H9 (cell line): ENCODE measurements at regions not wholly inside any gene's neighbourhood (a gene's known extent, or its start where the extent isn't known, plus 50 kb on each side); places are given as distances from the start of the nearest gene placed in this dataset.

Experiments used
- DNase-seq: peaks from one replicate; pipeline ENCODE4 v3.0.0-alpha.2; 2017
- H2AFZ ChIP-seq: one replicate; pipeline ENCODE4 v1.6.1; 2013; ENCODE audit warnings: mild to moderate bottlenecking, low read length, control low read depth, moderate library complexity
- H2AK5ac ChIP-seq: 2 replicates; pipeline ENCODE4 v1.6.1; 2013; ENCODE audit warnings: low read length, control low read depth, mixed read lengths; ENCODE audit not compliant: insufficient read length
- H2BK120ac ChIP-seq: one replicate; pipeline ENCODE4 v1.6.1; 2013; ENCODE audit warnings: low read depth, mild to moderate bottlenecking, low read length, control low read depth, inconsistent platforms; ENCODE audit not compliant: poor library complexity, severe bottlenecking
- H2BK12ac ChIP-seq: 2 replicates; pipeline ENCODE4 v1.6.1; 2013; ENCODE audit warnings: low read length, control low read depth, mixed read lengths, low read depth; ENCODE audit not compliant: insufficient read length
- H2BK15ac ChIP-seq: 2 replicates; pipeline ENCODE4 v1.6.1; 2013; ENCODE audit warnings: low read depth, low read length, control low read depth
- H2BK20ac ChIP-seq: one replicate; pipeline ENCODE4 v1.6.1; 2013; ENCODE audit warnings: low read depth, mild to moderate bottlenecking, low read length, control low read depth, inconsistent platforms; ENCODE audit not compliant: poor library complexity, severe bottlenecking
- H2BK5ac ChIP-seq: 2 replicates; pipeline ENCODE4 v1.6.1; 2013; ENCODE audit warnings: low read length, control low read depth, mixed read lengths; ENCODE audit not compliant: insufficient read length
- H3K14ac ChIP-seq: 2 replicates; pipeline ENCODE4 v1.6.1; 2013; ENCODE audit warnings: low read length, control low read depth; ENCODE audit not compliant: insufficient read depth
- H3K18ac ChIP-seq: 2 replicates; pipeline ENCODE4 v1.6.1; 2013; ENCODE audit warnings: low read depth, mild to moderate bottlenecking, mixed read lengths, low read length, control low read depth; ENCODE audit not compliant: insufficient read length
- H3K23ac ChIP-seq: 2 replicates; pipeline ENCODE4 v1.6.1; 2013; ENCODE audit warnings: low read length, control low read depth, mixed read lengths, low read depth; ENCODE audit not compliant: insufficient read length
- H3K23me2 ChIP-seq: 2 replicates; pipeline ENCODE4 v1.6.1; 2013; ENCODE audit warnings: low read depth, mild to moderate bottlenecking, mixed read lengths, low read length, control low read depth; ENCODE audit not compliant: insufficient read length, poor library complexity, severe bottlenecking
- H3K27ac ChIP-seq: 2 replicates; pipeline ENCODE4 v1.5.1; 2013; ENCODE audit warnings: low read length, control low read depth, mixed read lengths, low read depth; ENCODE audit not compliant: insufficient read length
- H3K27me3 ChIP-seq: 2 replicates; pipeline ENCODE4 v1.6.1; 2013; ENCODE audit warnings: low read length, control low read depth, inconsistent platforms; ENCODE audit not compliant: insufficient read depth
- H3K4ac ChIP-seq: 2 replicates; pipeline ENCODE4 v1.6.1; 2013; ENCODE audit warnings: low read depth, mild to moderate bottlenecking, control low read depth, inconsistent platforms, low read length, moderate library complexity
- H3K4me1 ChIP-seq: 2 replicates; pipeline ENCODE4 v1.6.1; 2013; ENCODE audit warnings: low read length, control low read depth, inconsistent platforms; ENCODE audit not compliant: insufficient read depth
- H3K4me2 ChIP-seq: 2 replicates; pipeline ENCODE4 v1.6.1; 2013; ENCODE audit warnings: low read length, control low read depth, mixed read lengths; ENCODE audit not compliant: insufficient read length, insufficient read depth
- H3K56ac ChIP-seq: 2 replicates; pipeline ENCODE4 v1.6.1; 2013; ENCODE audit warnings: low read depth, mild to moderate bottlenecking, mixed read lengths, low read length, control low read depth; ENCODE audit not compliant: insufficient read length
- H3K79me1 ChIP-seq: 2 replicates; pipeline ENCODE4 v1.6.1; 2013; ENCODE audit warnings: low read depth, mild to moderate bottlenecking, moderate library complexity, low read length, control low read depth, inconsistent platforms; ENCODE audit not compliant: insufficient read depth, poor library complexity, severe bottlenecking
- H3K79me2 ChIP-seq: 2 replicates; pipeline ENCODE4 v1.6.1; 2013; ENCODE audit warnings: low read length, control low read depth, inconsistent platforms; ENCODE audit not compliant: insufficient read depth
- H3K9ac ChIP-seq: 2 replicates; pipeline ENCODE4 v1.6.1; 2013; ENCODE audit warnings: low read length, control low read depth, mixed read lengths; ENCODE audit not compliant: insufficient read length; ENCODE audit errors: extremely low read depth
- H3K9me3 ChIP-seq: one replicate; pipeline ENCODE4 v1.6.1; 2013; ENCODE audit warnings: low read depth, low read length, inconsistent platforms; ENCODE audit not compliant: control insufficient read depth
- H3T11ph ChIP-seq: one replicate; pipeline ENCODE4 v1.6.1; 2013; ENCODE audit warnings: mild to moderate bottlenecking, low read length, control low read depth, inconsistent platforms
- H4K20me1 ChIP-seq: one replicate; pipeline ENCODE4 v1.6.1; 2013; ENCODE audit not compliant: control insufficient read depth, insufficient read length, insufficient read depth
- H4K5ac ChIP-seq: 2 replicates; pipeline ENCODE4 v1.6.1; 2013; ENCODE audit warnings: low read depth, mild to moderate bottlenecking, mixed read lengths, low read length, control low read depth; ENCODE audit not compliant: insufficient read length
- H4K8ac ChIP-seq: replicated peaks from 2 replicates; pipeline ENCODE4 v1.6.1; 2013; ENCODE audit warnings: low read length, control low read depth, mixed read lengths, low read depth; ENCODE audit not compliant: insufficient read length
- H4K91ac ChIP-seq: 2 replicates; pipeline ENCODE4 v1.6.1; 2013; ENCODE audit warnings: low read depth, mild to moderate bottlenecking, moderate library complexity, mixed read lengths, low read length, control low read depth; ENCODE audit not compliant: insufficient read length
- H3K27ac Mint-ChIP-seq, 3 experiments: 2 replicates in 2 of 3; 3 replicates in 1 of 3; pipeline ENCODE4 v1.8.0; 2020 to 2021; ENCODE audit warnings: mixed read lengths in 3 of 3, mild to moderate bottlenecking in 1 of 3, moderate library complexity in 1 of 3
- H3K27me3 Mint-ChIP-seq: 2 replicates; pipeline ENCODE4 v1.8.0; 2021; ENCODE audit warnings: low read depth, mild to moderate bottlenecking, moderate library complexity, mixed read lengths
- H3K36me3 Mint-ChIP-seq, 3 experiments: 2 replicates in 2 of 3; 3 replicates in 1 of 3; pipeline ENCODE4 v1.8.0; 2020 to 2021; ENCODE audit warnings: low read depth in 3 of 3, mixed read lengths in 3 of 3; ENCODE audit not compliant: insufficient read depth in 1 of 3
- H3K4me1 Mint-ChIP-seq, 2 experiments: 2 replicates each; pipeline ENCODE4 v1.8.0; 2020; ENCODE audit warnings: mixed read lengths in 2 of 2
- H3K4me3 Mint-ChIP-seq, 2 experiments: 2 replicates in 1 of 2; 3 replicates in 1 of 2; pipeline ENCODE4 v1.8.0; 2020 to 2021; ENCODE audit warnings: mild to moderate bottlenecking in 2 of 2, mixed read lengths in 2 of 2, moderate library complexity in 1 of 2
- H3K9me3 Mint-ChIP-seq, 2 experiments: 2 replicates in 1 of 2; 3 replicates in 1 of 2; pipeline ENCODE4 v1.8.0; 2020; ENCODE audit warnings: mild to moderate bottlenecking in 2 of 2, mixed read lengths in 2 of 2, moderate library complexity in 1 of 2
- CTCF ChIP-seq: fragments of 200-600 bp; sonication (generic); conservative IDR thresholded peaks from 3 replicates; pipeline ENCODE4 v1.8.0; 2021; ENCODE audit warnings: antibody characterized with exemption, mild to moderate bottlenecking
- WGBS: extraction: QIAGEN DNeasy Blood & Tissue Kit; methylation state at CpG from one replicate; pipeline ENCODE4 v1.1.7; 2013; ENCODE audit warnings: missing lambda C conversion rate, low lambda C conversion rate, mixed read lengths; ENCODE audit not compliant: insufficient read length; ENCODE audit errors: extremely low coverage; 5-methylcytosine and 5-hydroxymethylcytosine counted together

- Histone ChIP-seq H2BK12ac (no peak overlapping the region), H3K4ac (no peak overlapping the region), H2BK5ac (no peak overlapping the region), H3K23ac (no peak overlapping the region), H4K91ac (no peak overlapping the region), H3K79me1 (no peaks in the 10 kb centered on the region), H4K8ac (no peak overlapping the region), H3K27me3 (no peaks in the 10 kb centered on the region), H3K4me1 (no peaks in the 10 kb centered on the region), H2BK120ac (no peak overlapping the region), H3K4me2 (no peak overlapping the region), H3K79me2 (no peaks in the 10 kb centered on the region), H3K18ac (no peak overlapping the region), H3K23me2 (no peaks in the 10 kb centered on the region), H2BK20ac (no peak overlapping the region), H3K56ac (no peak overlapping the region), H4K5ac (no peak overlapping the region), H2BK15ac (no peak overlapping the region), H4K20me1 (no peaks in the 10 kb centered on the region), H3K14ac (no peak overlapping the region), H3K9me3 (no peaks in the 10 kb centered on the region), H2AK5ac (no peak overlapping the region), H3K9ac (no peak overlapping the region), H3T11ph (no peak overlapping the region), H2AFZ (no peak overlapping the region), H3K27ac (no peak overlapping the region)
- no CpG with 5 or more reads among the region's 2 CpGs for WGBS
- Mint-ChIP-seq H3K27ac (no peak overlapping the region), H3K9me3 (no peaks in the 10 kb centered on the region), H3K4me1 (no peaks in the 10 kb centered on the region), H3K36me3 (peaks cover 0 to 2% (median 0%) of the 10 kb centered on the region in 3 experiments; a peak in 2 of 7 replicates), H3K27me3 (no peaks in the 10 kb centered on the region), H3K4me3 (no peak overlapping the region)
- DNase-seq = no peak
- TF ChIP-seq CTCF = no peak
Observed at GRCh38 chr10:61278556-61278955, 174.6 kb downstream of the TMEM26 start.
